WTC11 (cell line): ENCODE measurements at regions not wholly inside any gene's neighbourhood (a gene's known extent, or its start where the extent isn't known, plus 50 kb on each side); places are given as distances from the start of the nearest gene placed in this dataset.

ENCODE experiments used
- ATAC-seq: fragments of 200-7000 bp; cut with Tn5 transposase; 2 replicates; pipeline ENCODE4 v1.10.0; 2021; ENCODE audit warnings: mild to moderate bottlenecking, moderate library complexity
- CTCF ChIA-PET: fragments of 300-600 bp; sonication (Branson Sonifier 250); formaldehyde crosslinking; loops from one replicate; lab custom pipeline; 2021; ENCODE audit warnings: antibody characterized with exemption; lab: Charles Lee
- POLR2A ChIA-PET: fragments of 350-600 bp; sonication (Branson Sonifier 250); formaldehyde crosslinking; loops from one replicate; lab custom pipeline; 2021; ENCODE audit warnings: antibody characterized with exemption; lab: Charles Lee
- DNase-seq: peaks from one replicate; pipeline ENCODE4 v3.0.0; 2021; ENCODE audit warnings: low spot score
- H3K27ac Mint-ChIP-seq: 2 replicates; pipeline ENCODE4 v1.8.0; 2021; ENCODE audit warnings: mixed read lengths
- H3K27me3 Mint-ChIP-seq: 2 replicates; pipeline ENCODE4 v1.8.0; 2021; ENCODE audit warnings: low read depth, mild to moderate bottlenecking, moderate library complexity, mixed read lengths
- H3K36me3 Mint-ChIP-seq: 2 replicates; pipeline ENCODE4 v1.8.0; 2021; ENCODE audit warnings: mixed read lengths
- H3K4me1 Mint-ChIP-seq: 2 replicates; pipeline ENCODE4 v1.8.0; 2022; ENCODE audit warnings: mixed read lengths
- H3K4me3 Mint-ChIP-seq: 2 replicates; pipeline ENCODE4 v1.8.0; 2021; ENCODE audit warnings: mild to moderate bottlenecking, moderate library complexity, mixed read lengths
- H3K9me3 Mint-ChIP-seq: 2 replicates; pipeline ENCODE4 v1.8.0; 2021; ENCODE audit warnings: mixed read lengths
- E2F4 ChIP-seq: sonication (generic); formaldehyde crosslinking; IDR thresholded peaks from 2 replicates; pipeline ENCODE4 v1.8.1; 2022; ENCODE audit warnings: low read depth, mild to moderate bottlenecking, moderate library complexity, missing genetic modification reagents, borderline replicate concordance
- ETV6 ChIP-seq: sonication (generic); formaldehyde crosslinking; IDR thresholded peaks from 2 replicates; pipeline ENCODE4 v1.8.1; 2022; ENCODE audit warnings: mild to moderate bottlenecking, missing genetic modification reagents
- GTF2I ChIP-seq: fragments of 250-450 bp; sonication (Bioruptor Pico); conservative IDR thresholded peaks from 2 replicates; pipeline ENCODE4 v1.4.0; 2021; ENCODE audit warnings: mild to moderate bottlenecking
- JAZF1 ChIP-seq: fragments of 250-450 bp; sonication (Bioruptor Pico); IDR thresholded peaks from 2 replicates; pipeline ENCODE4 v1.9.0; 2021; ENCODE audit warnings: moderate library complexity, mild to moderate bottlenecking, inconsistent platforms
- JUN ChIP-seq: sonication (generic); formaldehyde crosslinking; IDR thresholded peaks from 2 replicates; pipeline ENCODE4 v1.8.0; 2023; ENCODE audit warnings: mild to moderate bottlenecking, missing genetic modification reagents
- NFATC4 ChIP-seq: fragments of 250-450 bp; sonication (Bioruptor Pico); IDR thresholded peaks from 2 replicates; pipeline ENCODE4 v1.9.0; 2021; ENCODE audit warnings: mild to moderate bottlenecking
- NR2C2 ChIP-seq: sonication (generic); formaldehyde crosslinking; IDR thresholded peaks from 2 replicates; pipeline ENCODE4 v1.8.0; 2022; ENCODE audit warnings: mild to moderate bottlenecking, missing genetic modification reagents
- PRRX2 ChIP-seq: fragments of 250-450 bp; sonication (Bioruptor Pico); IDR thresholded peaks from 2 replicates; pipeline ENCODE4 v1.8.0; 2021; ENCODE audit warnings: mild to moderate bottlenecking
- RELA ChIP-seq: sonication (generic); formaldehyde crosslinking; IDR thresholded peaks from 2 replicates; pipeline ENCODE4 v1.8.1; 2022; ENCODE audit warnings: missing genetic modification reagents, mild to moderate bottlenecking, borderline replicate concordance
- RORB ChIP-seq: fragments of 250-450 bp; sonication (Bioruptor Pico); IDR thresholded peaks from 2 replicates; pipeline ENCODE4 v1.9.0; 2021; ENCODE audit warnings: mild to moderate bottlenecking
- SMAD4 ChIP-seq: sonication (generic); formaldehyde crosslinking; IDR thresholded peaks from 2 replicates; pipeline ENCODE4 v1.8.0; 2022; ENCODE audit warnings: mild to moderate bottlenecking, missing genetic modification reagents
- SOX15 ChIP-seq: fragments of 250-450 bp; sonication (Bioruptor Pico); IDR thresholded peaks from 2 replicates; pipeline ENCODE4 v1.9.0; 2021; ENCODE audit warnings: mild to moderate bottlenecking
- SP1 ChIP-seq: sonication (generic); formaldehyde crosslinking; conservative IDR thresholded peaks from 2 replicates; pipeline ENCODE4 v1.8.1; 2022; ENCODE audit warnings: missing genetic modification reagents
- USF2 ChIP-seq: sonication (generic); formaldehyde crosslinking; IDR thresholded peaks from 2 replicates; pipeline ENCODE4 v1.8.1; 2023; ENCODE audit warnings: mild to moderate bottlenecking, missing genetic modification reagents, moderate library complexity
- ZMAT4 ChIP-seq: fragments of 250-450 bp; sonication (Bioruptor Pico); IDR thresholded peaks from 2 replicates; pipeline ENCODE4 v1.9.0; 2021; ENCODE audit warnings: mild to moderate bottlenecking
- ZNF219 ChIP-seq: sonication (generic); formaldehyde crosslinking; IDR thresholded peaks from 2 replicates; pipeline ENCODE4 v1.8.0; 2023; ENCODE audit warnings: missing genetic modification reagents, mild to moderate bottlenecking, borderline replicate concordance
- ZNF263 ChIP-seq: sonication (generic); formaldehyde crosslinking; IDR thresholded peaks from 2 replicates; pipeline ENCODE4 v1.8.1; 2022; ENCODE audit warnings: low read depth, mild to moderate bottlenecking, moderate library complexity, missing genetic modification reagents
- ZNF396 ChIP-seq: fragments of 250-450 bp; sonication (Bioruptor Pico); IDR thresholded peaks from 2 replicates; pipeline ENCODE4 v1.8.0; 2021; ENCODE audit warnings: mild to moderate bottlenecking, moderate library complexity, borderline replicate concordance
- TF ChIP-seq, protein P1 (sequence below): sonication (generic); formaldehyde crosslinking; IDR thresholded peaks from 2 replicates; pipeline ENCODE4 v1.8.1; 2023; ENCODE audit warnings: mild to moderate bottlenecking, missing genetic modification reagents
- TF ChIP-seq, protein P2 (sequence below): sonication (generic); formaldehyde crosslinking; IDR thresholded peaks from 2 replicates; pipeline ENCODE4 v1.8.1; 2022; ENCODE audit warnings: missing genetic modification reagents, borderline replicate concordance
- TF ChIP-seq, protein P3 (sequence below): sonication (generic); formaldehyde crosslinking; IDR thresholded peaks from 2 replicates; pipeline ENCODE4 v1.8.0; 2022; ENCODE audit warnings: mild to moderate bottlenecking, missing genetic modification reagents

- TF ChIP-seq, protein P1, sequence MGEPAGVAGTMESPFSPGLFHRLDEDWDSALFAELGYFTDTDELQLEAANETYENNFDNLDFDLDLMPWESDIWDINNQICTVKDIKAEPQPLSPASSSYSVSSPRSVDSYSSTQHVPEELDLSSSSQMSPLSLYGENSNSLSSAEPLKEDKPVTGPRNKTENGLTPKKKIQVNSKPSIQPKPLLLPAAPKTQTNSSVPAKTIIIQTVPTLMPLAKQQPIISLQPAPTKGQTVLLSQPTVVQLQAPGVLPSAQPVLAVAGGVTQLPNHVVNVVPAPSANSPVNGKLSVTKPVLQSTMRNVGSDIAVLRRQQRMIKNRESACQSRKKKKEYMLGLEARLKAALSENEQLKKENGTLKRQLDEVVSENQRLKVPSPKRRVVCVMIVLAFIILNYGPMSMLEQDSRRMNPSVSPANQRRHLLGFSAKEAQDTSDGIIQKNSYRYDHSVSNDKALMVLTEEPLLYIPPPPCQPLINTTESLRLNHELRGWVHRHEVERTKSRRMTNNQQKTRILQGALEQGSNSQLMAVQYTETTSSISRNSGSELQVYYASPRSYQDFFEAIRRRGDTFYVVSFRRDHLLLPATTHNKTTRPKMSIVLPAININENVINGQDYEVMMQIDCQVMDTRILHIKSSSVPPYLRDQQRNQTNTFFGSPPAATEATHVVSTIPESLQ (CRISPR knock-in tag): no peak
Measured at GRCh38 chr11:106410902-106411301, 333.4 kb downstream of the AASDHPPT start (continued).

DNA sequence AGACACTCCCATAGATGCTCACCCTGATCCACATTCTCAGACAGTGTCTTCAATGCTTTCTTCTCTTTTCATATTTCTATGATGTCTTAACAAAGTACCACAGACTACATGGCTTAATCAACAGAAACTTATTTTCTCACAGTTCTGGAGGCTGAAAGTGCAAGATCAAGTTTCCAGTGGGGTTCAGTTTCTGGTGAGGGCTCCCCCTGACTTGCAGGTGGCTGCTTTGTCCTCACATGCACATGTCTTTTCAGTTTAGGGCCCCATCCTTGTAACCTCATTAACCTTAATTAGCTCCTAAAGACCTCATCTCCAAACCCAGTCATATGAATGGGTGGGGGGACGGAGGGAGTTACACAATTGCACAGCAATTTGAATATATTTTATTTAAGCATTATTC is 335.8 kb downstream of the AASDHPPT start:
- H3K4me3 Mint-ChIP-seq: no peak overlapping the region
- H3K36me3 Mint-ChIP-seq: no peaks in the 10 kb centered on the region
- DNase-seq (no peak), ATAC-seq (no peak)
- peaks cover 5% of the 10 kb centered on the region for H3K4me1 Mint-ChIP-seq
- H3K9me3 Mint-ChIP-seq: no peaks in the 10 kb centered on the region
- H3K27ac Mint-ChIP-seq: no peak overlapping the region
- TF ChIP-seq SOX15 (CRISPR knock-in tag) (no peak), E2F4 (no peak), NFATC4 (CRISPR knock-in tag) (no peak), SMAD4 (no peak), SP1 (CRISPR knock-in tag) (no peak)
- TF ChIP-seq, protein P2, sequence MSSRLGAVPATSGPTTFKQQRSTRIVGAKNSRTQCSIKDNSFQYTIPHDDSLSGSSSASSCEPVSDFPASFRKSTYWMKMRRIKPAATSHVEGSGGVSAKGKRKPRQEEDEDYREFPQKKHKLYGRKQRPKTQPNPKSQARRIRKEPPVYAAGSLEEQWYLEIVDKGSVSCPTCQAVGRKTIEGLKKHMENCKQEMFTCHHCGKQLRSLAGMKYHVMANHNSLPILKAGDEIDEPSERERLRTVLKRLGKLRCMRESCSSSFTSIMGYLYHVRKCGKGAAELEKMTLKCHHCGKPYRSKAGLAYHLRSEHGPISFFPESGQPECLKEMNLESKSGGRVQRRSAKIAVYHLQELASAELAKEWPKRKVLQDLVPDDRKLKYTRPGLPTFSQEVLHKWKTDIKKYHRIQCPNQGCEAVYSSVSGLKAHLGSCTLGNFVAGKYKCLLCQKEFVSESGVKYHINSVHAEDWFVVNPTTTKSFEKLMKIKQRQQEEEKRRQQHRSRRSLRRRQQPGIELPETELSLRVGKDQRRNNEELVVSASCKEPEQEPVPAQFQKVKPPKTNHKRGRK (CRISPR knock-in tag): no peak
- TF ChIP-seq, protein P3, sequence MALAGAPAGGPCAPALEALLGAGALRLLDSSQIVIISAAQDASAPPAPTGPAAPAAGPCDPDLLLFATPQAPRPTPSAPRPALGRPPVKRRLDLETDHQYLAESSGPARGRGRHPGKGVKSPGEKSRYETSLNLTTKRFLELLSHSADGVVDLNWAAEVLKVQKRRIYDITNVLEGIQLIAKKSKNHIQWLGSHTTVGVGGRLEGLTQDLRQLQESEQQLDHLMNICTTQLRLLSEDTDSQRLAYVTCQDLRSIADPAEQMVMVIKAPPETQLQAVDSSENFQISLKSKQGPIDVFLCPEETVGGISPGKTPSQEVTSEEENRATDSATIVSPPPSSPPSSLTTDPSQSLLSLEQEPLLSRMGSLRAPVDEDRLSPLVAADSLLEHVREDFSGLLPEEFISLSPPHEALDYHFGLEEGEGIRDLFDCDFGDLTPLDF (CRISPR knock-in tag): no peak
- ChIA-PET POLR2A (no interaction called here), CTCF (no interaction called here)
- no peaks in the 10 kb centered on the region for H3K27me3 Mint-ChIP-seq

- Mint-ChIP-seq H3K4me3 (no peak overlapping the region), H3K36me3 (no peaks in the 10 kb centered on the region), H3K9me3 (no peaks in the 10 kb centered on the region), H3K27me3 (no peaks in the 10 kb centered on the region; the same call in 1 of the 2 replicates), H3K4me1 (peaks cover 8% of the 10 kb centered on the region), H3K27ac (no peak overlapping the region)
- ATAC-seq (peak; percentile 65; the same call in 1 of the 2 replicates), DNase-seq (no peak)
- CTCF ChIA-PET: interaction anchor here (0.9 to 1.1 kb wide), 3 partner anchors 11 to 170 kb away, joined by 3 to 4 read pairs (median 3); no protein-coding TSS in a partner anchor
- POLR2A ChIA-PET: no interaction called here
- no peak for TF ChIP-seq NR2C2 (CRISPR knock-in tag)
- TF ChIP-seq ETV6: no peak
- no peak for TF ChIP-seq ZNF219 (CRISPR knock-in tag)
- no peak for TF ChIP-seq PRRX2 (CRISPR knock-in tag)
- no peak for TF ChIP-seq ZNF263
- no peak for TF ChIP-seq JAZF1
- no peak for TF ChIP-seq GTF2I (CRISPR knock-in tag)
- no peak for TF ChIP-seq JUN
- TF ChIP-seq USF2 (CRISPR knock-in tag): no peak
- TF ChIP-seq ZNF396 (CRISPR knock-in tag): no peak
- no peak for TF ChIP-seq ZMAT4 (CRISPR knock-in tag)
- TF ChIP-seq RORB: no peak
- TF ChIP-seq RELA (CRISPR knock-in tag): no peak
Measured at GRCh38 chr11:106415510-106415909, 338.0 kb downstream of the AASDHPPT start.
